H1 (cell line): ENCODE measurements at regions not wholly inside any gene's neighbourhood (a gene's known extent, or its start where the extent isn't known, plus 50 kb on each side); places are given as distances from the start of the nearest gene placed in this dataset.

ENCODE experiments used
- CTCF ChIA-PET: fragments of 300-600 bp; sonication (Branson Sonifier 250); formaldehyde crosslinking; loops from one replicate; lab custom pipeline; 2021; ENCODE audit not compliant: partially characterized antibody; lab: Charles Lee
- POLR2A ChIA-PET: fragments of 300-600 bp; sonication (Branson Sonifier 250); formaldehyde crosslinking; loops from one replicate; lab custom pipeline; 2021; ENCODE audit warnings: inconsistent platforms; ENCODE audit not compliant: partially characterized antibody; lab: Charles Lee
- DNase-seq, 2 experiments: peaks; one replicate each; pipeline versions ENCODE4 v3.0.0 to v3.0.0-alpha.2; 2010 to 2022; ENCODE audit warnings: low spot score in 2 of 2, low read depth in 1 of 2, mixed read lengths in 1 of 2
- FAIRE-seq: peaks from 2 replicates; lab custom pipeline; 2011; peaks lifted over from hg19 to GRCh38; lab: Jason Lieb, UNC
- H2AFZ ChIP-seq: 2 replicates; pipeline ENCODE4 v1.8.1; 2012; ENCODE audit warnings: low read length, inconsistent platforms
- H2AK5ac ChIP-seq: 2 replicates; pipeline ENCODE4 v1.6.1; 2013; ENCODE audit warnings: low read depth, low read length
- H2BK120ac ChIP-seq: replicated peaks from 2 replicates; pipeline ENCODE3; 2013; ENCODE audit warnings: low read depth, low read length, inconsistent platforms
- H2BK12ac ChIP-seq: 2 replicates; pipeline ENCODE4 v1.6.1; 2013; ENCODE audit warnings: low read depth, low read length
- H2BK15ac ChIP-seq: 2 replicates; pipeline ENCODE4 v1.6.1; 2013; ENCODE audit warnings: low read length
- H2BK20ac ChIP-seq: 2 replicates; pipeline ENCODE4 v1.6.1; 2013; ENCODE audit warnings: low read length
- H2BK5ac ChIP-seq: 2 replicates; pipeline ENCODE4 v1.6.1; 2013; ENCODE audit warnings: low read depth, low read length
- H3K14ac ChIP-seq: 2 replicates; pipeline ENCODE4 v1.6.1; 2013; ENCODE audit warnings: inconsistent platforms; ENCODE audit not compliant: insufficient read length
- H3K18ac ChIP-seq: 2 replicates; pipeline ENCODE4 v1.6.1; 2013; ENCODE audit warnings: low read length; ENCODE audit errors: extremely low read depth
- H3K23ac ChIP-seq: 2 replicates; pipeline ENCODE4 v1.6.1; 2013; ENCODE audit warnings: inconsistent platforms; ENCODE audit not compliant: insufficient read length
- H3K23me2 ChIP-seq: 2 replicates; pipeline ENCODE4 v1.6.1; 2013; ENCODE audit warnings: low read depth, low read length
- H3K27ac ChIP-seq: 2 replicates; pipeline ENCODE4 v1.6.1; 2011; ENCODE audit warnings: low read depth, low read length, inconsistent platforms
- H3K27me3 ChIP-seq, 4 experiments: replicated peaks in 1 of 4; 1 replicate in 1 of 4; 2 replicates in 3 of 4; pipeline versions ENCODE4 v1.6.1 to v1.8.1; 2011 to 2013; ENCODE audit warnings: low read length in 3 of 4, mild to moderate bottlenecking in 3 of 4, inconsistent platforms in 2 of 4, mixed read lengths in 2 of 4, moderate library complexity in 1 of 4; ENCODE audit not compliant: control insufficient read depth in 3 of 4, insufficient read depth in 3 of 4; ENCODE audit errors: extremely low read depth in 1 of 4
- H3K36me3 ChIP-seq, 4 experiments: 2 replicates each; pipeline versions ENCODE4 v1.6.1 to v1.8.1; 2011 to 2013; ENCODE audit warnings: mild to moderate bottlenecking in 4 of 4, low read length in 3 of 4, moderate library complexity in 2 of 4, control low read depth in 1 of 4, inconsistent platforms in 1 of 4; ENCODE audit not compliant: insufficient read depth in 4 of 4, control insufficient read depth in 2 of 4
- H3K4ac ChIP-seq: replicated peaks from 2 replicates; pipeline ENCODE3; 2013; ENCODE audit warnings: low read length, low read depth, mixed read lengths, inconsistent platforms; ENCODE audit not compliant: insufficient read length
- H3K4me1 ChIP-seq, 4 experiments: replicated peaks in 1 of 4; 1 replicate in 1 of 4; 2 replicates in 3 of 4; pipeline versions ENCODE4 v1.6.1 to v1.8.1; 2011 to 2013; ENCODE audit warnings: low read length in 3 of 4, inconsistent platforms in 2 of 4, mixed read lengths in 1 of 4; ENCODE audit not compliant: insufficient read depth in 4 of 4, control insufficient read depth in 3 of 4
- H3K4me2 ChIP-seq, 2 experiments: 2 replicates each; pipeline versions ENCODE4 v1.6.1 to v1.8.1; 2011 to 2013; ENCODE audit warnings: low read depth in 2 of 2, low read length in 2 of 2, control low read depth in 1 of 2, inconsistent platforms in 1 of 2, mild to moderate bottlenecking in 1 of 2; ENCODE audit not compliant: insufficient read depth in 1 of 2
- H3K4me3 ChIP-seq, 4 experiments: fragments of 200-600, 300-600 bp in 1 of 4; sonication (generic), shearing (Covaris generic), sonication (Bioruptor Twin) in 1 of 4; 2 replicates each; pipeline versions ENCODE4 v1.5.1 to v1.8.1; 2011 to 2016; ENCODE audit warnings: low read length in 4 of 4, low read depth in 3 of 4, control low read depth in 2 of 4, inconsistent platforms in 2 of 4, mild to moderate bottlenecking in 2 of 4, mixed read lengths in 1 of 4, moderate library complexity in 1 of 4; ENCODE audit not compliant: insufficient read depth in 2 of 4; ENCODE audit errors: extremely low read depth in 1 of 4
- H3K56ac ChIP-seq: replicated peaks from 2 replicates; pipeline ENCODE3; 2013; ENCODE audit warnings: low read depth, mild to moderate bottlenecking, mixed read lengths, low read length, inconsistent platforms; ENCODE audit not compliant: insufficient read length
- H3K79me1 ChIP-seq: 2 replicates; pipeline ENCODE4 v1.6.1; 2013; ENCODE audit warnings: low read depth, low read length, control low read depth
- H3K79me2 ChIP-seq, 2 experiments: 2 replicates each; pipeline versions ENCODE4 v1.6.1 to v1.8.1; 2012 to 2013; ENCODE audit warnings: low read length in 2 of 2, mild to moderate bottlenecking in 2 of 2, inconsistent platforms in 1 of 2; ENCODE audit not compliant: insufficient read depth in 2 of 2, control insufficient read depth in 1 of 2
- H3K9ac ChIP-seq, 4 experiments: replicated peaks in 1 of 4; 1 replicate in 1 of 4; 2 replicates in 3 of 4; pipeline versions ENCODE4 v1.6.1 to v1.8.1; 2011 to 2013; ENCODE audit warnings: low read depth in 3 of 4, low read length in 3 of 4, control low read depth in 2 of 4, mild to moderate bottlenecking in 2 of 4, moderate library complexity in 2 of 4, inconsistent platforms in 1 of 4; ENCODE audit errors: extremely low read depth in 1 of 4
- H3K9me3 ChIP-seq, 2 experiments: 2 replicates each; pipeline versions ENCODE4 v1.6.1 to v1.8.1; 2012 to 2013; ENCODE audit warnings: mild to moderate bottlenecking in 2 of 2, moderate library complexity in 2 of 2, control low read depth in 1 of 2, inconsistent platforms in 1 of 2, low read depth in 1 of 2, low read length in 1 of 2, mixed read lengths in 1 of 2; ENCODE audit not compliant: insufficient read depth in 2 of 2
- H4K20me1 ChIP-seq, 2 experiments: replicated peaks in 1 of 2; 2 replicates each; pipeline versions ENCODE3 to v1.8.1; 2011 to 2013; ENCODE audit warnings: inconsistent platforms in 2 of 2, low read length in 2 of 2, mild to moderate bottlenecking in 1 of 2; ENCODE audit not compliant: insufficient read depth in 2 of 2, control insufficient read depth in 1 of 2
- H4K5ac ChIP-seq: 2 replicates; pipeline ENCODE4 v1.6.1; 2013; ENCODE audit warnings: low read length, low read depth, mixed read lengths, inconsistent platforms; ENCODE audit not compliant: insufficient read length
- H4K8ac ChIP-seq: 2 replicates; pipeline ENCODE4 v1.8.0; 2013; ENCODE audit warnings: mild to moderate bottlenecking, moderate library complexity, low read length, inconsistent platforms; ENCODE audit not compliant: insufficient read depth; ENCODE audit errors: extremely low read depth
- H4K91ac ChIP-seq: replicated peaks from 2 replicates; pipeline ENCODE3; 2013; ENCODE audit warnings: low read length, mixed read lengths, inconsistent platforms; ENCODE audit not compliant: insufficient read length
- ASH2L ChIP-seq: fragments of 200-600, 300-600 bp; sonication (generic); IDR thresholded peaks from one replicate; pipeline ENCODE4 v1.7.1; 2017; ENCODE audit warnings: low read length
- CBX5 ChIP-seq: fragments of 300-800, 300-1000 bp; sonication (generic); IDR thresholded peaks from 2 replicates; pipeline ENCODE4 v1.7.1; 2016; ENCODE audit warnings: antibody characterized with exemption, low read length, low read depth
- CEBPB ChIP-seq: IDR thresholded peaks from 2 replicates; pipeline ENCODE4 v1.6.1; 2012; ENCODE audit warnings: low read depth, low read length
- CHD1 ChIP-seq: IDR thresholded peaks from 2 replicates; pipeline ENCODE4 v1.6.1; 2012; ENCODE audit warnings: low read depth, low read length, improper control_type of control experiment
- GTF2F1 ChIP-seq: IDR thresholded peaks from 2 replicates; pipeline ENCODE4 v1.6.1; 2012; ENCODE audit warnings: low read depth, low read length, improper control_type of control experiment, borderline replicate concordance
- HDAC6 ChIP-seq: IDR thresholded peaks from one replicate; pipeline ENCODE4 v1.7.1; 2012; ENCODE audit warnings: low read depth, mild to moderate bottlenecking, inconsistent platforms, low read length, moderate library complexity
- KDM1A ChIP-seq: fragments of 200-600, 300-600 bp; sonication (generic); IDR thresholded peaks from 2 replicates; pipeline ENCODE4 v1.7.1; 2016; ENCODE audit warnings: mild to moderate bottlenecking, low read length, borderline replicate concordance
- MAX ChIP-seq: IDR thresholded peaks from 2 replicates; pipeline ENCODE4 v1.6.1; 2012; ENCODE audit warnings: inconsistent platforms
- POLR2A ChIP-seq, 2 experiments: IDR thresholded peaks; 1 replicate in 1 of 2; 2 replicates in 1 of 2; pipeline ENCODE4 v1.6.1; 2011; ENCODE audit warnings: low read depth in 2 of 2, low read length in 2 of 2, mild to moderate bottlenecking in 2 of 2; ENCODE audit errors: control extremely low read depth in 1 of 2
- RAD21 ChIP-seq, 2 experiments: IDR thresholded peaks in 1 of 2; conservative IDR thresholded peaks in 1 of 2; 2 replicates each; pipeline ENCODE4 v1.6.1; 2011; ENCODE audit warnings: low read depth in 2 of 2, low read length in 2 of 2, improper control_type of control experiment in 1 of 2, inconsistent platforms in 1 of 2, mild to moderate bottlenecking in 1 of 2, moderate library complexity in 1 of 2
- RXRA ChIP-seq: IDR thresholded peaks from 2 replicates; pipeline ENCODE4 v1.6.1; 2011; ENCODE audit warnings: low read depth, mild to moderate bottlenecking, low read length, moderate library complexity; ENCODE audit not compliant: insufficient read depth
- SIRT6 ChIP-seq: IDR thresholded peaks from one replicate; pipeline ENCODE4 v1.7.1; 2012; ENCODE audit warnings: low read length, inconsistent platforms
- TBP ChIP-seq: IDR thresholded peaks from 2 replicates; pipeline ENCODE4 v1.6.1; 2011; ENCODE audit warnings: low read depth, low read length, improper control_type of control experiment
- TCF12 ChIP-seq: IDR thresholded peaks from 2 replicates; pipeline ENCODE4 v1.6.1; 2011; ENCODE audit warnings: low read depth, mild to moderate bottlenecking, low read length
- WGBS, 2 experiments: shearing (Covaris generic) in 1 of 2; methylation state at CpG; one replicate each; pipeline versions ENCODE4 v1.1.6 to v1.1.7; 2013 to 2015; ENCODE audit warnings: low lambda C conversion rate in 2 of 2, mixed read lengths in 2 of 2, inconsistent platforms in 1 of 2, low coverage in 1 of 2, missing lambda C conversion rate in 1 of 2; ENCODE audit not compliant: insufficient replicate concordance in 2 of 2, insufficient coverage in 1 of 2, insufficient read length in 1 of 2; ENCODE audit errors: extremely low coverage in 1 of 2, missing lambda C conversion rate in 1 of 2; 5-methylcytosine and 5-hydroxymethylcytosine counted together

GRCh38 chr5:128757196-128757959, 207.9 kb upstream of the SLC27A6 start:
- Histone ChIP-seq H3K9ac (no peak overlapping the region), H3K14ac (no peak overlapping the region), H3K36me3 (no peaks in the 10 kb centered on the region), H3K79me2 (no peaks in the 10 kb centered on the region), H3K23ac (no peak overlapping the region), H3K9me3 (no peaks in the 10 kb centered on the region), H3K27ac (no peak overlapping the region), H4K91ac (no peak overlapping the region), H2BK12ac (no peak overlapping the region), H3K4ac (no peak overlapping the region), H4K8ac (no peak overlapping the region), H3K18ac (no peak overlapping the region), H2AFZ (no peak overlapping the region), H2BK20ac (no peak overlapping the region), H3K4me1 (no peaks in the 10 kb centered on the region), H2AK5ac (no peak overlapping the region), H2BK15ac (no peak overlapping the region), H3K23me2 (peaks cover 2% of the 10 kb centered on the region; the same call in 1 of the 2 replicates), H3K4me2 (no peak overlapping the region), H3K79me1 (no peaks in the 10 kb centered on the region), H4K20me1 (no peaks in the 10 kb centered on the region), H2BK120ac (no peak overlapping the region), H3K4me3 (no peak overlapping the region), H3K56ac (no peak overlapping the region), H2BK5ac (no peak overlapping the region), H3K27me3 (no peaks in the 10 kb centered on the region), H4K5ac (no peak overlapping the region)
- FAIRE-seq = no peak
- 89% methylated on average over 3 of the region's 3 CpGs; no CpG with 5 or more reads in 1 of the 2 experiments for WGBS, 2 experiments
- ChIA-PET POLR2A (no interaction called here), CTCF (no interaction called here)
- no peak for DNase-seq
- TF ChIP-seq POLR2A (IDR thresholded peaks at IDR 0.05; ENCODE audit: control extremely low read depth in 1 of 2, low read depth in 2 of 2, low read length in 2 of 2) (no peak), MAX (no peak), KDM1A (no peak), CBX5 (no peak), CHD1 (no peak), TBP (no peak), RXRA (no peak), GTF2F1 (no peak), CEBPB (no peak), HDAC6 (no peak), ASH2L (no peak), TCF12 (no peak), SIRT6 (no peak), RAD21 (IDR thresholded peaks at IDR 0.05 in 1 of 2, conservative IDR thresholded peaks at IDR 0.05 in 1 of 2; ENCODE audit: low read depth in 2 of 2, low read length in 2 of 2) (no peak)
